GM12878 (cell line): ENCODE measurements at regions not wholly inside any gene's neighbourhood (a gene's known extent, or its start where the extent isn't known, plus 50 kb on each side); places are given as distances from the start of the nearest gene placed in this dataset.

Experiments
- ATAC-seq: fragments of 200-7000 bp; cut with Tn5 transposase; 3 replicates; pipeline ENCODE4 v1.9.1; 2020; ENCODE audit warnings: mild to moderate bottlenecking, moderate library complexity
- BruUV-seq: library from RNA; stranded (reverse); fragments of 400-500 nt; replicated peaks from 2 replicates; lab custom pipeline; 2021; lab: Mats Ljungman, UMichigan
- CTCF ChIA-PET: fragments of 300-600 bp; sonication (Branson Sonifier 250); formaldehyde crosslinking; extraction: SDS; loops from one replicate; lab custom pipeline; 2021; ENCODE audit warnings: inconsistent platforms; lab: Yijun Ruan, JAX
- POLR2A ChIA-PET: fragments of 350-600 bp; formaldehyde crosslinking; extraction: SDS; loops from one replicate; lab custom pipeline; 2021; ENCODE audit warnings: inconsistent platforms; lab: Charles Lee
- RAD21 ChIA-PET: fragments of 300-600 bp; sonication (Branson Sonifier 250); formaldehyde crosslinking; loops from one replicate; lab custom pipeline; 2023; ENCODE audit warnings: antibody characterized with exemption; ENCODE audit not compliant: unreplicated experiment; lab: Charles Lee
- SMC1A ChIA-PET: fragments of 300-600 bp; sonication (Branson Sonifier 250); formaldehyde crosslinking; loops from one replicate; lab custom pipeline; 2023; ENCODE audit not compliant: unreplicated experiment, uncharacterized antibody; lab: Charles Lee
- DNase-seq: peaks from one replicate; pipeline ENCODE4 v3.0.0-alpha.2; 2011; ENCODE audit warnings: low read depth, low spot score
- FAIRE-seq: peaks from 3 replicates; lab custom pipeline; 2011; peaks lifted over from hg19 to GRCh38; lab: Jason Lieb, UNC
- H2AFZ ChIP-seq: 2 replicates; pipeline ENCODE4 v1.6.0; 2011; ENCODE audit warnings: low read depth, low read length, control low read depth; ENCODE audit not compliant: control insufficient read depth
- H3K27ac ChIP-seq: 2 replicates; pipeline ENCODE4 v1.5.1; 2011; ENCODE audit warnings: control low read depth; ENCODE audit not compliant: control insufficient read depth, insufficient read depth
- H3K27me3 ChIP-seq, 2 experiments: replicated peaks in 1 of 2; 2 replicates each; pipeline versions ENCODE4 v1.6.0 to v1.6.1; 2011; ENCODE audit warnings: low read length in 1 of 2; ENCODE audit not compliant: control insufficient read depth in 2 of 2, insufficient read depth in 2 of 2
- H3K36me3 ChIP-seq, 2 experiments: 2 replicates each; pipeline ENCODE4 v1.5.1; 2011; ENCODE audit warnings: low read length in 1 of 2; ENCODE audit not compliant: control insufficient read depth in 2 of 2, insufficient read depth in 2 of 2
- H3K4me1 ChIP-seq: 2 replicates; pipeline ENCODE4 v1.6.1; 2011; ENCODE audit warnings: mild to moderate bottlenecking, low read length, moderate library complexity, mixed read lengths; ENCODE audit not compliant: control insufficient read depth, insufficient read depth
- H3K4me2 ChIP-seq: 2 replicates; pipeline ENCODE4 v1.6.0; 2011; ENCODE audit warnings: control low read depth; ENCODE audit not compliant: control insufficient read depth, insufficient read depth
- H3K4me3 ChIP-seq: fragments of 200-600 bp; sonication (generic); 2 replicates; pipeline ENCODE4 v1.5.1; 2016
- H3K79me2 ChIP-seq: 2 replicates; pipeline ENCODE4 v1.6.0; 2011; ENCODE audit warnings: low read length; ENCODE audit not compliant: control insufficient read depth, insufficient read depth
- H3K9ac ChIP-seq: 2 replicates; pipeline ENCODE4 v1.8.0; 2011; ENCODE audit warnings: low read length, control low read depth, mixed read lengths; ENCODE audit not compliant: control insufficient read depth, insufficient read depth
- H3K9me3 ChIP-seq: replicated peaks from 3 replicates; pipeline ENCODE4 v1.5.1; 2011; ENCODE audit warnings: mild to moderate bottlenecking, low read length; ENCODE audit not compliant: control insufficient read depth, insufficient read depth
- H4K20me1 ChIP-seq: 2 replicates; pipeline ENCODE4 v1.6.0; 2011; ENCODE audit not compliant: control insufficient read depth, insufficient read depth
- CHD2 ChIP-seq: IDR thresholded peaks from 2 replicates; pipeline ENCODE4 v1.6.1; 2011; ENCODE audit warnings: low read depth, low read length, improper control_type of control experiment, borderline replicate concordance
- EED ChIP-seq: sonication (generic); IDR thresholded peaks from 2 replicates; pipeline ENCODE4 v1.6.1; 2016; ENCODE audit warnings: antibody characterized with exemption, low read depth
- EGR1 ChIP-seq, 2 experiments: IDR thresholded peaks; 1 replicate in 1 of 2; 2 replicates in 1 of 2; pipeline ENCODE4 v1.6.1; 2011 to 2012; ENCODE audit warnings: low read depth in 2 of 2, low read length in 2 of 2, borderline replicate concordance in 1 of 2, mild to moderate bottlenecking in 1 of 2, moderate library complexity in 1 of 2
- KAT2A ChIP-seq: conservative IDR thresholded peaks from 2 replicates; pipeline ENCODE4 v1.6.1; 2011; ENCODE audit warnings: low read depth, low read length; ENCODE audit not compliant: control insufficient read depth
- KLF5 ChIP-seq: fragments of 450-650 bp; IDR thresholded peaks from 2 replicates; pipeline ENCODE4 v1.6.1; 2014; ENCODE audit warnings: mild to moderate bottlenecking; ENCODE audit not compliant: partially characterized antibody
- RCOR1 ChIP-seq: conservative IDR thresholded peaks from 2 replicates; pipeline ENCODE4 v1.6.1; 2012; ENCODE audit warnings: low read depth, low read length, improper control_type of control experiment
- SIN3A ChIP-seq: IDR thresholded peaks from 2 replicates; pipeline ENCODE4 v1.6.1; 2012; ENCODE audit warnings: low read depth, low read length, improper control_type of control experiment
- SPI1 ChIP-seq: IDR thresholded peaks from 2 replicates; pipeline ENCODE4 v1.6.1; 2011; ENCODE audit warnings: low read depth, mild to moderate bottlenecking, low read length, moderate library complexity, borderline replicate concordance; ENCODE audit not compliant: insufficient read depth
- SRF ChIP-seq, 2 experiments: IDR thresholded peaks; 2 replicates each; pipeline ENCODE4 v1.6.1; 2011; ENCODE audit warnings: low read depth in 2 of 2, low read length in 2 of 2, mild to moderate bottlenecking in 1 of 2, moderate library complexity in 1 of 2
- SUPT20H ChIP-seq: IDR thresholded peaks from 2 replicates; pipeline ENCODE4 v1.6.1; 2011; ENCODE audit warnings: low read depth, mild to moderate bottlenecking, low read length, moderate library complexity, borderline replicate concordance; ENCODE audit not compliant: control insufficient read depth
- ZSCAN29 ChIP-seq: fragments of 450-650 bp; IDR thresholded peaks from 2 replicates; pipeline ENCODE4 v1.6.1; 2017; ENCODE audit warnings: mild to moderate bottlenecking, moderate library complexity
- WGBS: methylation state at CpG from one replicate; pipeline ENCODE4 v1.1.6; 2016; ENCODE audit warnings: low lambda C conversion rate; ENCODE audit not compliant: insufficient replicate concordance, insufficient coverage; ENCODE audit errors: missing lambda C conversion rate; 5-methylcytosine and 5-hydroxymethylcytosine counted together
- in situ Hi-C: fragments of 300-500 bp; cut with MboI; formaldehyde crosslinking; loops from 9 replicates; pipeline ENCODE4 v1.14.3; 2018; ENCODE audit warnings: mixed read lengths
- intact Hi-C: fragments of 100-400 bp; cut with micrococcal nuclease; formaldehyde crosslinking; loops from one replicate; pipeline ENCODE4 v1.14.2; 2022; ENCODE audit not compliant: unreplicated experiment

DNA sequence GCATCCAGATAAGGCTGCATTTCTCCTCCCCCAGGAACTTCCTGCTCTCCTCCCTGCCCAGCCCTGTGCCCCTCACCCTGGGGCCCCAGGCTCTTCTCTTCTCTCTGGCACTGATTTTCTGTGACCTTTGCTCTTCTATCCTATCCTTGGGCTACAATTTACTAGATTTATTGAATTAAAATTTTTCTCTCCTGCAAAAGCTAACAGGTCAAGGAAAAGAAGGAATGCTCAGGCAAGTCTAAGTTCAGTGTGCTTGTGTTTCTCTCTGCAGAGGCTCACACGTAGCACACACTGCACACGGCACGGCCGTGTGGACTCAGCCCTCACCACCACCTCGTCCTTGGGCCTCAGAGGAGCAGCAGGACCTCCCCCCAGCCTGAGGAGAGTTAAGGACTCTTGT lies 94.2 kb upstream of the SNTG2 start (continued):
- no peak for TF ChIP-seq EGR1 (IDR thresholded peaks at IDR 0.05; ENCODE audit: borderline replicate concordance in 1 of 2, low read depth in 2 of 2, low read length in 2 of 2)
- TF ChIP-seq SUPT20H, result no peak
- TF ChIP-seq RCOR1, result no peak
- TF ChIP-seq SIN3A, result no peak

DNA sequence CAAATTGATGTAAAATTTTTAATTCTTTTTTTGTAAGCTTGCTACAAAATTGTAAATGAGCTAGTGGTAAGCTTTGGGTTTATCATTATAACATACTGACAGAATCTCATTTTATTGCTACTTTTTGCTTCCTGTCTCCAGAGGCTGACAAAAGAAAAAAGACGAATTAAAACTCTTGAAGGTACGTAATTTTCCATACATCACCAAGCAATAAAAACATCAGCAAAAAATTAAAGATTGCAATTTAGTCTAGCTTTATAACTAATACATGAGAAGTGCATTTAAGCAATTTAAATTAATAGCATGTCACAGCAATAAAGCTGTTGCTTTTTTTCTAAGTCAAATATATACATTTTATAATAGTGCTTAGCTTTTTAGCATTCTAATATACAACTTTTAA lies 94.6 kb upstream of the SNTG2 start:
- WGBS, result 2% methylated on average over 2 of the region's 2 CpGs
- Histone ChIP-seq H2AFZ (no peak overlapping the region), H3K27me3 (no peaks in the 10 kb centered on the region), H3K36me3 (no peaks in the 10 kb centered on the region), H3K4me3 (no peak overlapping the region), H4K20me1 (no peaks in the 10 kb centered on the region), H3K79me2 (no peaks in the 10 kb centered on the region), H3K27ac (no peak overlapping the region), H3K4me2 (no peak overlapping the region), H3K9me3 (no peaks in the 10 kb centered on the region; the same call in 2 of the 3 replicates), H3K9ac (no peak overlapping the region), H3K4me1 (no peaks in the 10 kb centered on the region)
- ATAC-seq (no peak), FAIRE-seq (no peak), DNase-seq (no peak)
- ChIA-PET CTCF (interaction anchor here (0.8 to 1.2 kb wide), 2 partner anchors 9 to 141 kb away, joined by 3 read pairs; no protein-coding TSS in a partner anchor), SMC1A (no interaction called here), RAD21 (no interaction called here), POLR2A (no interaction called here)
- no TSS peak for BruUV-seq
- intact Hi-C loops (no loop called here), in situ Hi-C loops (loop anchor here (10.0 kb wide), 1 partner anchor 689 kb away; no protein-coding TSS in a partner anchor)
- TF ChIP-seq ZSCAN29 (no peak), KLF5 (no peak), SRF (IDR thresholded peaks at IDR 0.05; ENCODE audit: low read depth in 2 of 2, low read length in 2 of 2) (no peak), SPI1 (no peak), CHD2 (no peak), KAT2A (no peak), EED (no peak)
